Retinal pigment epithelial cell (primary cell): ENCODE measurements at regions not wholly inside any gene's neighbourhood (a gene's known extent, or its start where the extent isn't known, plus 50 kb on each side); places are given as distances from the start of the nearest gene placed in this dataset.

Experiments
- DNase-seq: peaks from one replicate; pipeline ENCODE4 v3.0.0-alpha.2; 2010; ENCODE audit warnings: low read depth
- H3K4me3 ChIP-seq: 2 replicates; pipeline ENCODE4 v1.5.1; 2011; ENCODE audit warnings: mild to moderate bottlenecking, low read length, control low read depth, moderate library complexity
- TF ChIP-seq, protein P1 (sequence below): conservative IDR thresholded peaks from 2 replicates; pipeline ENCODE4 v1.5.1; 2011; ENCODE audit warnings: low read depth, low read length, control low read depth, inconsistent platforms

DNA sequence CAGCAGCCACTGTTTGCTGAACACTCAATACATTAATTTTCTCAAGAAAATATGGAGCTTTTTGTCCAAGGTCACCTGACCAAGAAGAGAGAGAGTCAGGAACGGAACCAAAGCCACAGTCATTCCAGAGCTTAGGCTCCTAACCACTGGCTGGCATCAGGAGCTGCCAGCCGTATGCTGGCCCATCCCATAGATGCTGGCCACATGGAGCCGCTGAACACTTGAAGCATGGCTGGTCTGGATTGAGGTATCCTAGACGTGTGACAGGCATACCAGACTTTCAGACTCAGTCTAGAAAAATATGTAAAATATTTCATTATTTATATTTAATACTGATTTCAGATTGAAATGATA lies 458.7 kb downstream of the MATN1 start:
- DNase-seq, result no peak
- H3K4me3 ChIP-seq, result no peak overlapping the region
- TF ChIP-seq, protein P1, sequence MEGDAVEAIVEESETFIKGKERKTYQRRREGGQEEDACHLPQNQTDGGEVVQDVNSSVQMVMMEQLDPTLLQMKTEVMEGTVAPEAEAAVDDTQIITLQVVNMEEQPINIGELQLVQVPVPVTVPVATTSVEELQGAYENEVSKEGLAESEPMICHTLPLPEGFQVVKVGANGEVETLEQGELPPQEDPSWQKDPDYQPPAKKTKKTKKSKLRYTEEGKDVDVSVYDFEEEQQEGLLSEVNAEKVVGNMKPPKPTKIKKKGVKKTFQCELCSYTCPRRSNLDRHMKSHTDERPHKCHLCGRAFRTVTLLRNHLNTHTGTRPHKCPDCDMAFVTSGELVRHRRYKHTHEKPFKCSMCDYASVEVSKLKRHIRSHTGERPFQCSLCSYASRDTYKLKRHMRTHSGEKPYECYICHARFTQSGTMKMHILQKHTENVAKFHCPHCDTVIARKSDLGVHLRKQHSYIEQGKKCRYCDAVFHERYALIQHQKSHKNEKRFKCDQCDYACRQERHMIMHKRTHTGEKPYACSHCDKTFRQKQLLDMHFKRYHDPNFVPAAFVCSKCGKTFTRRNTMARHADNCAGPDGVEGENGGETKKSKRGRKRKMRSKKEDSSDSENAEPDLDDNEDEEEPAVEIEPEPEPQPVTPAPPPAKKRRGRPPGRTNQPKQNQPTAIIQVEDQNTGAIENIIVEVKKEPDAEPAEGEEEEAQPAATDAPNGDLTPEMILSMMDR, result no peak

DNA sequence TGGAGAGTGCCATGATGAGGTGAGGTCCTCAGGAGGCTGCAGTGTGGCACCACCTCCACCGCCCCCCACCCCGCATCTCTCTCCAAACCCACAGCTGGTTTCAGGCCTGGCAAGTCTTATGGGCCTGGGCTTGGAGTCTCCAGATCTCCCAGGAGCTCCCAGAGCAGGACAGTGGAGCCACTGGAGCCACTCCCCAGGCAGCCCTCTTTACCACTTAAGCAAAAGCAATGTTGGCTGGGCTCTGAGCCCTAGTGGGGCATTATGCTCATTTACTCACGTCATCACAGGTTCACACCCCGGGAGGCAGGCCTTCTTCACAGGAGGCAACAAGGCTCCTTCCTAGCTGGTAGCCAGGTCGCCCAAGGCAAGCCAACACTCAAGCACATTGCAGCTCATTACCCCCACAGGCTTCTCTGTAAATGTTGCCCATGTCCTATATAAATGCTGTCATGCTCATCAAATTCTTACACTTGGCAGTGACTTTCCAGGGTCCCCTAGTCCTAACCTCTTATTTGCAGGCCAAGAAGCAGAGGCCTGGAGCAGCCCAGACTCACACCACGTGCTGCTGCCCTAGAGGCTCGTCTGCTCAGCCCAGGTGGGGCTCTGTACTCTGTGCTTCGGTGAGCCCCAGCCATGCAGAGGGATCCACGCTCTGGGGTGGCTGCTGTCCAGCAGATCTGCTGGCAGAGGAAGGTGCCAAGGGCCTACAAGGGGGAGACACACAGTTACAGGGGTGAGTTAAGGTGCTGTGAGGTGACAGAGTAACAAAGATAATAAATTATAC lies 459.3 kb downstream of the MATN1 start:
- DNase-seq, result no peak
- H3K4me3 ChIP-seq, result no peak overlapping the region
- TF ChIP-seq, protein P1, result no peak

DNA sequence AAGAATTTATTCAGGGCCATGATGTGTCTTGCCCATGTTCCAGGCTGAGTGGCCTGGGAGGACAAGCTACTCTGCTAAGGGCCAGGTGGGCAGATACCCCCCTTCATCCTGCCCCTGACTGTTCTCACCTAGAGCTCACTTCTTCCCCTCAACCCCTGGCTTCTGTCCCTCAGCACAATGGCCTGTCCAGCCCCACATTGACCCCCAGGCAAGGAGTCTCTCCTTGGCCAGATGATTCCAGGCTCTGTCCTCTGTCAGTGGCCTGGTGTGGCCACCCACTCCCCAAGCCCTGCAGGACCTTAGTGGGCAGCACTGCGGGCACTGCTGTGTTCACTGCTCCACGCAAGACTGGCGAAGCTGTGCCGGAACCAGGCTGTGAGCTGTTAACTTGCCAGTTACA lies 460.0 kb downstream of the MATN1 start:
- TF ChIP-seq, protein P1, result no peak
- no peak for DNase-seq
- H3K4me3 ChIP-seq, result no peak overlapping the region

GRCh38 chr1:30262158-30262557 lies 461.2 kb downstream of the MATN1 start:
- TF ChIP-seq, protein P1, result no peak
- no peak overlapping the region for H3K4me3 ChIP-seq
- no peak for DNase-seq

GRCh38 chr1:30260318-30260717 lies 463.1 kb downstream of the MATN1 start:
- no peak overlapping the region for H3K4me3 ChIP-seq
- TF ChIP-seq, protein P1, result no peak
- DNase-seq, result no peak

DNA sequence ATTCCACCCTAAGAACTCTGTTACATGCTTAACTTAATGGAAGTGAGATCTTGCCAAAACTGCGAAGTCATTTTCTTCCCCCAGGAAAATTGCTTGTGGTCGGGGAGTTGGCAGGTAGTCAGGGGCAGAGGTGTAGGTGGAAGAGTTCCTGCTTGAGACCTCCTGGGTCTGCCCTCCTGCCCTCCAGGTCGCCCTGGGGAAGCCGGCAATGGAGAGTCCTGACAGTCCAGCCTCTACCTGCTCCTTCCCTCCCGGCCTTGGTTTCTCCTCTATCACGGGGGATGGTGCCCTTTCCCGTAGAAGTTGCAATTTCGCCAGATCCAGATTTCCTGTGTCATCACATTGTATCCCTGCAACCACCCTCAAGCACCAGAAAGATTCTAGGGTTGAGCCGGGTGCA lies 463.8 kb downstream of the MATN1 start:
- no peak overlapping the region for H3K4me3 ChIP-seq
- TF ChIP-seq, protein P1, result no peak
- no peak for DNase-seq

DNA sequence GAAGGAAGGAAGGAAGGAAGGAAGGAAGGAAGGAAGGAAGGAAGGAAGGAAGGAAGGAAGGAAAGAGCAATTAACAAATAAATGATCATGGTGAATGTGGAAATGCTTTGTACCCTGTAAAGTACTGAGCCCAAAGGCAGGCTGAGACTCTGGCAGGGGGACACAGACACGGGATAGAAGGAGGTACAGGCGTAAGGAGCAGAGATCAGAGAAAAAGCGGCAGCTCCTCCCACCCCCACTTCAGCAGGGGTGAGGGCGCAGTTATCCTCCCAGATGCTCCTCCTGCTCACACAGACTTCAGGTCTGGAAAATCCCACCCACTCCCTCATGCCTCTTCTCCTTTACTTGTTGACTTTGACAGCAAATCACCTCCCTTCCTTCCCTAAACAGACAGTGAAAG lies 464.5 kb downstream of the MATN1 start:
- TF ChIP-seq, protein P1, result no peak
- H3K4me3 ChIP-seq, result no peak overlapping the region
- no peak for DNase-seq
